ENCODE measurements at regions not wholly inside any gene's neighbourhood (a gene's known extent, or its start where the extent isn't known, plus 50 kb on each side); places are given as distances from the start of the nearest gene placed in this dataset.
"Not testable (repeated sequence)": the region's sequence is repeated elsewhere in the genome, so short reads cannot be mapped to it uniquely, and the experiment has no call there.

GRCh38 chr16:77511053-77511452, 76.2 kb upstream of the ADAMTS18 start:
- Histone ChIP-seq H3K27ac (no peak overlapping the region), H3K9ac (no peak overlapping the region), H3K27me3 (ENCODE audit: control insufficient read depth, insufficient read depth, low read length) (no peaks in the 10 kb centered on the region), H3K4me2 (ENCODE audit: low read length) (no peak overlapping the region), H3K9me3 (ENCODE audit: control insufficient read depth, low read length) (no peaks in the 10 kb centered on the region), H3K4me3 (ENCODE audit: low read depth, low read length) (no peak overlapping the region), H3K36me3 (ENCODE audit: control insufficient read depth, insufficient read depth, low read length) (no peaks in the 10 kb centered on the region), H2AFZ (no peak overlapping the region), H3K79me2 (no peaks in the 10 kb centered on the region), H3K4me1 (no peaks in the 10 kb centered on the region)
- TF ChIP-seq CTCF (IDR thresholded peaks at IDR 0.05) = no peak

DNA sequence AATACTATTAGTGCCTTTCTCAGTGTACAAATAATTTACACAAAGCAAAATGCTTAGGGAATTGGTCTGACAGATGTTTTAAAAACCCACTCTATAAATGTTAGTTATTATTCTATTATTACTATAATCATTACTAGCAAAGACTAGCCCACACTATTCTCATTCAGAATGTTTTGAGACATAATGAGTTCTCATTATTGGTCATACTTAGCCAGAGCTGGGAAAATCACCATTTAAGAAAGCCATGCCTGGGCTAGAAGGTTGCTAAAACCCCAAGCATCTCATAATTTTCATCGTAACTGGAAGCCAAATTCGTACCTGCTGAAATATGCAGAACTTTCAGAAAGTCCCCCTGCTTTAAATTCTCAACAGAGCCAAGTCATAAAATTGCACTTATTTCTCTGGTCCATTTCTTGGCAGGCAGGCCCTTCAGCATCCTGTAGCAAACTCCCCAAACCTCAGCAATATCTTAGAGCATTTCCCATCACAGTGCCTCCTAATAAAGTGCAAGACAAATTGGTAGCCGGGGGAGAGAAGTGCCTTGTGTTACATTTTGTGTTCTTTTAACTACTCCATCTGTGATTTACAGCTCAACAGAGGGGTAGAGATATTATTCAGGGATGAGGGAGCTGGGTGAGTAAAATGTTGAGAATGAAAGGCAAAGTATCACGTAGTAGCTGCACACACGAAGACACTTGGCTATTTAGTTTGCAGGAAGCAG, 79.8 kb upstream of the ADAMTS18 start:
- no peaks in the 10 kb centered on the region for H3K27me3 ChIP-seq (ENCODE audit: control insufficient read depth, insufficient read depth, low read length)
- H3K27ac ChIP-seq = no peak overlapping the region
- no peak overlapping the region for H3K4me2 ChIP-seq (ENCODE audit: low read length)
- TF ChIP-seq CTCF (IDR thresholded peaks at IDR 0.05) = no peak
- H3K9me3 ChIP-seq (ENCODE audit: control insufficient read depth, low read length) = no peaks in the 10 kb centered on the region
- no peak overlapping the region for H3K4me3 ChIP-seq (ENCODE audit: low read depth, low read length)
- no peak overlapping the region for H2AFZ ChIP-seq
- H3K4me1 ChIP-seq = no peaks in the 10 kb centered on the region
- H3K79me2 ChIP-seq = no peaks in the 10 kb centered on the region
- H3K36me3 ChIP-seq (ENCODE audit: control insufficient read depth, insufficient read depth, low read length) = no peaks in the 10 kb centered on the region
- H3K9ac ChIP-seq = no peak overlapping the region

DNA sequence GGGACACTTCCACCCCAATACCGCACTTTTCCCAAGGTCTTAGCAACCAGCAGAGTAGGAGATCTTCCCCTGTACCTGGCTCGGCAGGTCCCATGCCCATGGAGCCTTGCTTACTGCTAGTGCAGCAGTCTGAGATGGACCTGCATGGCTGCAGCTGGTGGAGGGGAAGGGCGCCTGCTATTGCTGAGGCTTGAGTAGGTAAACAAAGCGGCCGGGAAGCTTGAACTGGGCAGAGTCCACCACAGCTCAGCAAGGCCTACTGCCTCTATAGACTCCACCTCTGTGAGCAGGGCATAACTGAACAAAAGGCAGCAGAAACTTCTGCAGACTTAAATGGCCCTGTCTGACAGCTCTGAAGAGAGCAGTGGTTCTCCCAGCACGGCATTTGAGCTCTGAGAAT, 90.4 kb upstream of the ADAMTS18 start:
- not testable (repeated sequence) for H3K4me3 ChIP-seq (ENCODE audit: low read depth, low read length); H3K27me3 ChIP-seq (ENCODE audit: control insufficient read depth, insufficient read depth, low read length); H3K9ac ChIP-seq; H3K4me1 ChIP-seq; H3K9me3 ChIP-seq (ENCODE audit: control insufficient read depth, low read length); H3K27ac ChIP-seq; H3K36me3 ChIP-seq (ENCODE audit: control insufficient read depth, insufficient read depth, low read length); H2AFZ ChIP-seq; H3K79me2 ChIP-seq; H3K4me2 ChIP-seq (ENCODE audit: low read length)

DNA sequence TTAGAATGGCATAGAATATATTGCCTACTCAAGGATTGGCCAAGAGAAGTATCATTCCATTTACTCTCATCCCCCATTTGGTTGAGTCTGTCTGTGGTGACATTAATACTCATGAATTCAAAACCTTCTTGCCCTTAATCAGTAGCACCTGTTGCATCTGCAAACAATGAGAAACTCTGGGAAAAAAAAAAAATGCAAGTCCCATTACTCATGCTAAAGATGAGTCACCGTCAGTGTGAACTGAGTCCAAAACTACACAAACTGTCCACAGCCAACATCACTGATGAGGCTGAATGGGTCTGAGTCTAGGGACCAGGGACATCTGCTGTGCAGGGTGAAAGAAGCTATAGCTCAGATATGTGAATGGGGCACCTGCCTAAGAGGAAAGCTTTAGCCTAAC, 96.9 kb upstream of the ADAMTS18 start:
- Histone ChIP-seq H3K36me3 (ENCODE audit: control insufficient read depth, insufficient read depth, low read length) (no peaks in the 10 kb centered on the region), H3K9me3 (ENCODE audit: control insufficient read depth, low read length) (no peaks in the 10 kb centered on the region), H3K27ac (no peak overlapping the region), H3K79me2 (no peaks in the 10 kb centered on the region), H3K4me2 (ENCODE audit: low read length) (no peak overlapping the region), H2AFZ (no peak overlapping the region), H3K4me1 (no peaks in the 10 kb centered on the region), H3K27me3 (ENCODE audit: control insufficient read depth, insufficient read depth, low read length) (no peaks in the 10 kb centered on the region), H3K4me3 (ENCODE audit: low read depth, low read length) (no peak overlapping the region), H3K9ac (no peak overlapping the region)
- no peak for TF ChIP-seq CTCF (IDR thresholded peaks at IDR 0.05)

DNA sequence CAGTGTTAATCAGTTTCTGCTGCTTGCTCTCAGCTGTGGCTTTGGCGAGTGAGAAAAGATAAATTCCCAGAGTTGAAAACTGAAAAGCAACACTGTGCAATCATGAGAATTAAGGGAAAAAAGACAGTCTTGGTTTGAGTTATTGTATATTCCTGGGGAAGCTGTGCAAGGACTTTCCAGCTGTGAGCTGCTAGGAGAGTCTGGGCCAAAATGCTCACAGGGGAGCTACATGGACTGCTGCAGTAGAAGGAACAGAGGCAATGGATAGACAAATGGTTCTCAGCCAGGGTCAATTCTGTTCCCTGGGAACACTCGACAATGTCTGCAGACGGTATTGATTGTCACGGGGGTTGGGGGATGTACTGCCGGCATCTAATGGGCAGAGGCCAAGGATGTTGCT, 102.0 kb upstream of the ADAMTS18 start:
- H3K4me1 ChIP-seq = no peaks in the 10 kb centered on the region
- no peak overlapping the region for H3K27ac ChIP-seq
- H3K9me3 ChIP-seq (ENCODE audit: control insufficient read depth, low read length) = no peaks in the 10 kb centered on the region
- no peak overlapping the region for H2AFZ ChIP-seq
- TF ChIP-seq CTCF (IDR thresholded peaks at IDR 0.05) = no peak
- H3K4me2 ChIP-seq (ENCODE audit: low read length) = no peak overlapping the region
- no peak overlapping the region for H3K9ac ChIP-seq
- H3K36me3 ChIP-seq (ENCODE audit: control insufficient read depth, insufficient read depth, low read length) = no peaks in the 10 kb centered on the region
- no peaks in the 10 kb centered on the region for H3K79me2 ChIP-seq
- H3K27me3 ChIP-seq (ENCODE audit: control insufficient read depth, insufficient read depth, low read length) = no peaks in the 10 kb centered on the region
- no peak overlapping the region for H3K4me3 ChIP-seq (ENCODE audit: low read depth, low read length)
